ENCODE measurements at regions not wholly inside any gene's neighbourhood (a gene's known extent, or its start where the extent isn't known, plus 50 kb on each side); places are given as distances from the start of the nearest gene placed in this dataset.

DNA sequence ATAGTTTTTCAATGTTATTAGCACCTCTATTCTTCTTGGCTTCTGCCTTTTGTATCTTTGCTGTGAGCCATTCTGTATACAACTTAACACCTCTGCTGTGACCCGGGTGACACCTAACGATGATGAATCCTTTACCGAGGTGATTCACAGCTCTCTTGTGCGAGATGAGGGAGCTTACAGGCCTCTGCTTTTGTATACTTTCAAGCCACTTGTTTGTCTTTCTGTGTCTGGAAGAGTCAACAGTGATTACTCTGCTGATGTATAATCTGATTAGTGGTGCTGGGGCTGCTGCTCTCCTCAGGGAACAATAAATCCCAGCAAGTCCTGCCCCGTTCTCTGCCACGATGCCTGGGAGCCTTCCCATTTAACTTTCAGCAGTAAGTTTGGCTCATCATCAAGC is 442.9 kb upstream of the SGCD start:
- Histone ChIP-seq H3K9me3 (ENCODE audit: control insufficient read depth in 4 of 4, low read length in 3 of 4) (no peaks in the 10 kb centered on the region), H3K4me1 (ENCODE audit: control insufficient read depth in 4 of 4, insufficient read depth in 4 of 4, low read length in 3 of 4) (no peaks in the 10 kb centered on the region), H3K27ac (ENCODE audit: low read depth in 1 of 2, low read length in 2 of 2) (no peak overlapping the region), H3K27me3 (ENCODE audit: control insufficient read depth in 4 of 4, insufficient read depth in 4 of 4, low read length in 3 of 4) (no peaks in the 10 kb centered on the region), H3K36me3 (ENCODE audit: control insufficient read depth in 4 of 4, insufficient read depth in 3 of 4, low read depth in 1 of 4, low read length in 3 of 4) (no peaks in the 10 kb centered on the region), H3K9ac (ENCODE audit: low read depth in 1 of 2, low read length in 2 of 2) (no peak overlapping the region), H3K4me3 (ENCODE audit: low read depth in 1 of 3, low read length in 3 of 3) (no peak overlapping the region)
- 23% methylated on average over 6 of the region's 6 CpGs for WGBS
- no peak for DNase-seq (ENCODE audit: low spot score)
- TF ChIP-seq, protein P1, sequence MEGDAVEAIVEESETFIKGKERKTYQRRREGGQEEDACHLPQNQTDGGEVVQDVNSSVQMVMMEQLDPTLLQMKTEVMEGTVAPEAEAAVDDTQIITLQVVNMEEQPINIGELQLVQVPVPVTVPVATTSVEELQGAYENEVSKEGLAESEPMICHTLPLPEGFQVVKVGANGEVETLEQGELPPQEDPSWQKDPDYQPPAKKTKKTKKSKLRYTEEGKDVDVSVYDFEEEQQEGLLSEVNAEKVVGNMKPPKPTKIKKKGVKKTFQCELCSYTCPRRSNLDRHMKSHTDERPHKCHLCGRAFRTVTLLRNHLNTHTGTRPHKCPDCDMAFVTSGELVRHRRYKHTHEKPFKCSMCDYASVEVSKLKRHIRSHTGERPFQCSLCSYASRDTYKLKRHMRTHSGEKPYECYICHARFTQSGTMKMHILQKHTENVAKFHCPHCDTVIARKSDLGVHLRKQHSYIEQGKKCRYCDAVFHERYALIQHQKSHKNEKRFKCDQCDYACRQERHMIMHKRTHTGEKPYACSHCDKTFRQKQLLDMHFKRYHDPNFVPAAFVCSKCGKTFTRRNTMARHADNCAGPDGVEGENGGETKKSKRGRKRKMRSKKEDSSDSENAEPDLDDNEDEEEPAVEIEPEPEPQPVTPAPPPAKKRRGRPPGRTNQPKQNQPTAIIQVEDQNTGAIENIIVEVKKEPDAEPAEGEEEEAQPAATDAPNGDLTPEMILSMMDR (IDR thresholded peaks at IDR 0.05; ENCODE audit: low read depth, low read length, missing input control): no peak
- no peak for TF ChIP-seq RXRA (IDR thresholded peaks at IDR 0.05)
- no peak for TF ChIP-seq FOXA2 (IDR thresholded peaks at IDR 0.05)
- TF ChIP-seq, protein P2, sequence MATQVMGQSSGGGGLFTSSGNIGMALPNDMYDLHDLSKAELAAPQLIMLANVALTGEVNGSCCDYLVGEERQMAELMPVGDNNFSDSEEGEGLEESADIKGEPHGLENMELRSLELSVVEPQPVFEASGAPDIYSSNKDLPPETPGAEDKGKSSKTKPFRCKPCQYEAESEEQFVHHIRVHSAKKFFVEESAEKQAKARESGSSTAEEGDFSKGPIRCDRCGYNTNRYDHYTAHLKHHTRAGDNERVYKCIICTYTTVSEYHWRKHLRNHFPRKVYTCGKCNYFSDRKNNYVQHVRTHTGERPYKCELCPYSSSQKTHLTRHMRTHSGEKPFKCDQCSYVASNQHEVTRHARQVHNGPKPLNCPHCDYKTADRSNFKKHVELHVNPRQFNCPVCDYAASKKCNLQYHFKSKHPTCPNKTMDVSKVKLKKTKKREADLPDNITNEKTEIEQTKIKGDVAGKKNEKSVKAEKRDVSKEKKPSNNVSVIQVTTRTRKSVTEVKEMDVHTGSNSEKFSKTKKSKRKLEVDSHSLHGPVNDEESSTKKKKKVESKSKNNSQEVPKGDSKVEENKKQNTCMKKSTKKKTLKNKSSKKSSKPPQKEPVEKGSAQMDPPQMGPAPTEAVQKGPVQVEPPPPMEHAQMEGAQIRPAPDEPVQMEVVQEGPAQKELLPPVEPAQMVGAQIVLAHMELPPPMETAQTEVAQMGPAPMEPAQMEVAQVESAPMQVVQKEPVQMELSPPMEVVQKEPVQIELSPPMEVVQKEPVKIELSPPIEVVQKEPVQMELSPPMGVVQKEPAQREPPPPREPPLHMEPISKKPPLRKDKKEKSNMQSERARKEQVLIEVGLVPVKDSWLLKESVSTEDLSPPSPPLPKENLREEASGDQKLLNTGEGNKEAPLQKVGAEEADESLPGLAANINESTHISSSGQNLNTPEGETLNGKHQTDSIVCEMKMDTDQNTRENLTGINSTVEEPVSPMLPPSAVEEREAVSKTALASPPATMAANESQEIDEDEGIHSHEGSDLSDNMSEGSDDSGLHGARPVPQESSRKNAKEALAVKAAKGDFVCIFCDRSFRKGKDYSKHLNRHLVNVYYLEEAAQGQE (IDR thresholded peaks at IDR 0.05): no peak
- TF ChIP-seq, protein P3, sequence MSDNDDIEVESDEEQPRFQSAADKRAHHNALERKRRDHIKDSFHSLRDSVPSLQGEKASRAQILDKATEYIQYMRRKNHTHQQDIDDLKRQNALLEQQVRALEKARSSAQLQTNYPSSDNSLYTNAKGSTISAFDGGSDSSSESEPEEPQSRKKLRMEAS (IDR thresholded peaks at IDR 0.05): no peak
- TF ChIP-seq JUND (IDR thresholded peaks at IDR 0.05): no peak
- TF ChIP-seq RAD21 (IDR thresholded peaks at IDR 0.05): no peak
- no peak for TF ChIP-seq YY1 (IDR thresholded peaks at IDR 0.05)
- no peak for TF ChIP-seq SP1 (IDR thresholded peaks at IDR 0.05)
- TF ChIP-seq FOXA1 (IDR thresholded peaks at IDR 0.05): no peak
- no peak for TF ChIP-seq HNF4A (conservative IDR thresholded peaks at IDR 0.05)
- TF ChIP-seq GABPA (IDR thresholded peaks at IDR 0.05 in 1 of 2, conservative IDR thresholded peaks at IDR 0.05 in 1 of 2): no peak
- TF ChIP-seq, protein P4, sequence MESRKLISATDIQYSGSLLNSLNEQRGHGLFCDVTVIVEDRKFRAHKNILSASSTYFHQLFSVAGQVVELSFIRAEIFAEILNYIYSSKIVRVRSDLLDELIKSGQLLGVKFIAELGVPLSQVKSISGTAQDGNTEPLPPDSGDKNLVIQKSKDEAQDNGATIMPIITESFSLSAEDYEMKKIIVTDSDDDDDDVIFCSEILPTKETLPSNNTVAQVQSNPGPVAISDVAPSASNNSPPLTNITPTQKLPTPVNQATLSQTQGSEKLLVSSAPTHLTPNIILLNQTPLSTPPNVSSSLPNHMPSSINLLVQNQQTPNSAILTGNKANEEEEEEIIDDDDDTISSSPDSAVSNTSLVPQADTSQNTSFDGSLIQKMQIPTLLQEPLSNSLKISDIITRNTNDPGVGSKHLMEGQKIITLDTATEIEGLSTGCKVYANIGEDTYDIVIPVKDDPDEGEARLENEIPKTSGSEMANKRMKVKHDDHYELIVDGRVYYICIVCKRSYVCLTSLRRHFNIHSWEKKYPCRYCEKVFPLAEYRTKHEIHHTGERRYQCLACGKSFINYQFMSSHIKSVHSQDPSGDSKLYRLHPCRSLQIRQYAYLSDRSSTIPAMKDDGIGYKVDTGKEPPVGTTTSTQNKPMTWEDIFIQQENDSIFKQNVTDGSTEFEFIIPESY (IDR thresholded peaks at IDR 0.05): no peak
- no peak for TF ChIP-seq NR2F2 (IDR thresholded peaks at IDR 0.05)
- no peak for TF ChIP-seq HNF4G (IDR thresholded peaks at IDR 0.05)
- TF ChIP-seq TAF1 (conservative IDR thresholded peaks at IDR 0.05): no peak
- TF ChIP-seq EGR1 (IDR thresholded peaks at IDR 0.05; ENCODE audit: low read depth in 2 of 2): no peak
- TF ChIP-seq, protein P5, sequence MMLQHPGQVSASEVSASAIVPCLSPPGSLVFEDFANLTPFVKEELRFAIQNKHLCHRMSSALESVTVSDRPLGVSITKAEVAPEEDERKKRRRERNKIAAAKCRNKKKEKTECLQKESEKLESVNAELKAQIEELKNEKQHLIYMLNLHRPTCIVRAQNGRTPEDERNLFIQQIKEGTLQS (IDR thresholded peaks at IDR 0.05): no peak

Data from liver (tissue), 8 donors.